HG03457 (cell line): ENCODE measurements at regions not wholly inside any gene's neighbourhood (a gene's known extent, or its start where the extent isn't known, plus 50 kb on each side); places are given as distances from the start of the nearest gene placed in this dataset.

Experiments
- ATAC-seq: cut with Tn5 transposase; IDR thresholded peaks from one replicate; pipeline ENCODE4 v1.9.1; 2021; ENCODE audit warnings: moderate number of reproducible peaks; ENCODE audit not compliant: unreplicated experiment

DNA sequence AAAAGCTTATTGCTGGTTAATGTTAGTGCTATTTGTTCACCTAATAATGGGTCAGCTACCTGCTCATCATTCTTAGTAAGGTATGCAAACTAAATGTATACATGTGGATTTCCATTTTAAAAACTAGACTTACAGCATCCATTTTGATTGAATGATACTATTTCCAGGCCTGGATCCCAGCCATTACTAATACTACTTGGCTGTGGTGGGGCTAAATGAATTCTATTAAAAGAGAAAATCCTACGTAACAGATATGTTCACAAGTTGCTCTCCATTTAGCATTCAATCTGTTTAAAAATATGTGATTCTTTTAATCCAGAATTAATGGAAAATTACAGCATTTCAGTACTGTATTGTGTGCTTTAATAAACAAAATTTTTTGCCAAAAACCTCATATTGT, 169.4 kb upstream of the MIR17HG start:
- no peak for ATAC-seq

DNA sequence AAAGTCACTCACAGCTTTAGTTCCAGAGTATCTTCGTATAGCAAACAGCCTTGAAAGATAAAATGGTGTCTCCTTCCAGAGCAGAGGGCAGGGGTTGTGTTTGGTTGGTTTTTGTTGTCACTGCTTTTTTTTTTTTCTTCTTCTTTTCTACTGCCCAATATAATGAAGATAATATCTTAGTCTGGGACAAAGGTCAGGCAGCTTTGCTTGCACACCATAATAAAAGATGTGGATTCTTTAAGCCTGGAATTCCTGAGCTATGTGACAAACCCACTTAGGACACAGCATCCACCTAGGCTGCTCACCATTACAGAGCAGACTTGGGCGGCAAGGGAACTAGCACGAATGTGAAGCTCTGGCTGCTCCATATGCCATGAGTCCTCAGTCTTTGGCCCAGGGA, 165.6 kb upstream of the MIR17HG start:
- ATAC-seq: no peak

DNA sequence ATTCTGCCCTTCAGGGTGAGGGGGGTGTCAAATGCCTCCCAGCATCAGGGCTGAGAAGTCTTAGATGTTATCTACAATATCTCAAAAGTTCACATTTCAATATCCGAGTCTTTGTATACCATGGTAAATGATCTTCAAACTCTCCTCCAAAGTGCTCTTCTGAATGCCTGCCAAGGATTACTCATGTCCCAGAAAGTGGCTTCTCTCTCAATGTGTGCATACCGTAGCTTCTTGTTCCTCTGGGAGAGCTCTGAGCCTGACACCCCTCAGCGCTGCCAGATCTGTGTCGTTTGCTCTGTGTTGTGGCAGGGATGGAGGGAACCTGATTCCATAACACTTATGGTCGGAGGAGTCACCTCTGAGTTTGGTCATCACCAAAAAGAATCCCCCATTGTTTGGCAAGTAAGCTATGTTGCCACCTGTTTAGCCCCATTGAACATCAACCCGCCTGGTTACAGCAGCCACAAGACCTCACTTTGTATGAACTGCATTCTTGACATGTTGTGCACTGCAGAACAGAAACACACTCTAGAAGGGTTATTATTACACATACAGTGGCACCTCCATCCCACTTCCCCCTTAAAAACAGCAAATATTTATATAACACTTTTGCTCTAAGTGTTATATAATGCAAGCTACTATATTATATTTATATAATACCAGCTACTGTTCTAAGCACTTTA, 163.1 kb upstream of the MIR17HG start:
- no peak for ATAC-seq

DNA sequence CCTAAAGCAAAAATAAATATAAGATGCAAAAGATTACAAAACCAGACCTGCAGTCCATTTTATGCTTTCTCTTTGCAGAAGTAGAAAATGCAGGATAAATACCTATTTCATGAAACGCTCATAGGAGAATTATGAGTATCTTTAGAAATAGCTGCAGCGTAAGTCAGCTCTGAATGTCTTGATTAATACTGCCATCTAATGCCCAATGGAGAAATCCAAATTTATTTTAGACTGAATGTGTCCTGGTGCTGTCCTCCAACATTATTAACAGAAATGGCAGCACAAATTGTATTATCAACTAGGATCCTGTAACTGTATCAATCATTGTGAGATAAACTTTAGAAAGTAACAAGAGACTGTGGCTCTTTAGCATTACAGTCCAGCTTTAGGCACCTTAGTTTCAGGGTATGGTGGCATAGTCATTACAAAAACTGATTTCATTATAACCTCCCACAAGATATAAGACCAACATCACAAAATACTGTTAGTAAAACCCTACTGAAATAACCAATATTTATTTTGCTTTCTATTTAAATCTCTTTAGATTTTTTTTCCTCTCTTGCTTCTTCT, 162.1 kb upstream of the MIR17HG start:
- ATAC-seq: no peak

DNA sequence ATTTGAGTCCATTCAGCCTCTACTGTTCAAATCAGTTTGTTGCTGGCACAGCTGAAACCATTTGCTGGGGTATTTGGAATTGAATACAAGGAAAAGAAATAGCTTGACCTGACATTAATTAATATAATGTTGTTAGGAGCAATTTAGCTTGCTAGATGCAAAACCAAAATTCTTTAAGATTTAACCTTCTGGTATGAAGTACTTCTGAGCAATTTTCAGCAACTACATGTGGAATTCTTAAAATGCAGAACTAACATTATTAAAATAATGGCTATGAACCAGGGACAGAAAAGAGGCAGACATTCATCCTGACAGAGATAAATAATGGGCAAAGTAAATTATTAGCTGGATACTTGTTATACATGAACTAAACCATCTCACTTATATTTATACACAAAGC, 160.0 kb upstream of the MIR17HG start:
- no peak for ATAC-seq

DNA sequence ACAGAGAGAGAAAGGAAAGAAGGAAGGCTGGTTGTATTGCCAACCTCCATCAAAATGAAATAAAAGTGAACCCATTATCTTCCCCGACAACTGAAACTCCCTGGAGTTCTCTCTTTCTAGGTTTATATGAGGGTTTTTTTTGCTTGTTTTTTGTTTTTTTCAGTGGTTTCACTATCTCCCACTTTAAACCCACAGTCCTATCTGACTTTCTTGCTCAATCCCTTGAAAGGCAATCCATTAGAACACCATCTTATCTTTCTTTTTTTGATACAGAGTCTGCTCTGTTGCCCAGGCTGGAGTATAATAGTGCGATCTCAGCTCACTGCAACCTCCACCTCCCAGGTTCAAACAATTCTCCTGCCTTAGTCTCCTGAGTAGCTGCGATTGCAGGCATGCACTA, 158.0 kb upstream of the MIR17HG start:
- no peak for ATAC-seq

DNA sequence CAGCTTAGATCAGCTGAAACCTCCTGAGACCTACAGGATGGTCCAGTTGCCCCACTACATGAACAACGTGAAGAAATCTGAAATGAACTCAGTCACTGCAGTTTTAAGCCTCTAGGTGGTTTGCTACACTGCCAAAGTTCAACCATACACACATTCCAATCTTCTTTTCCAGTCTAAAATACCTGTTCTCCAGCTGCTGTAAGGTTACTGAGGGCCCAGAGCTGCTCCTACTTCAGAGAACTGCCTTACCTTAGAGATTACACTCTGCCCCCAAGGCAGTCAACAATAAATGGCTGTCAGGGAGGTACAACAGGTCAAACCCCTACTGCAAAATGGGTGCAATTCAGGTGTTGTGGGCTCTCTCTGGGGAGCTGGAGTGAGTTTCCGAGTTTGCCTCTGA, 154.1 kb upstream of the MIR17HG start:
- no peak for ATAC-seq

DNA sequence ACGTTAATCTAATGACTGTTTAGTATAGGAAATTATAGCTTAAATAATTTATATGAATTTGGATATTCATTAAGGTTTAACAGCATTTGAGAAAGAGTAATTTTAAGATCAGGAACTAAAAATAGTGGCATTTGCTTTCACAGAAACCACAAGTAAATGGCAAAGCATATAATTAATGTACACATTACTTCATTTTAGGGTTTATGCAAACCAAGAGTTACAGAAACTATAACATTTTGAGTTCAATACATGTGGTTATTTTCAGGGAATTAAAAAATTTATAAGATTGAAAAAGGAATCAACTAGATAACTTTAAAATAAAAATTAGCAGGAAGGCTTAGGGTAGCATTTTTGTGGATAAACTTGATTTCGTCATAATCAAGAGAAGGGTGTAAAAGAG, 151.7 kb upstream of the MIR17HG start:
- no peak for ATAC-seq

DNA sequence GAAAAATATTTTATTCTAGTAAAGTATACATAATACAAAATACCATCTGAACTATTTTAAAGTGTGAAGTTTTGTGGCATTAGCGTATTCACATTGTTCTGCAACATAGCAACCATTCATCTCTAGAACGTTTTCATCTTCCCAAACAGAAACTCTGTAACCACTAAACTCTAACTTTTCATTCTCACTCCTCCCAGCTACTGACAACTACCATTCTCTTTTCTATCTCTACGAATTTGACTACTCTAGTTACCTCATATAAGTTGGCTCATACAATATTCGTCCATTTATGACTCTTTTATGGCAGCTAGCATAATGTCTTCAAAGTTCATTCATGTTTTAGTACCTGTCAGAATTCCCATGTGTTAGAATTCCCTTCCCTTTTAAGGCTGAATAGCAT, 150.5 kb upstream of the MIR17HG start:
- ATAC-seq: no peak

DNA sequence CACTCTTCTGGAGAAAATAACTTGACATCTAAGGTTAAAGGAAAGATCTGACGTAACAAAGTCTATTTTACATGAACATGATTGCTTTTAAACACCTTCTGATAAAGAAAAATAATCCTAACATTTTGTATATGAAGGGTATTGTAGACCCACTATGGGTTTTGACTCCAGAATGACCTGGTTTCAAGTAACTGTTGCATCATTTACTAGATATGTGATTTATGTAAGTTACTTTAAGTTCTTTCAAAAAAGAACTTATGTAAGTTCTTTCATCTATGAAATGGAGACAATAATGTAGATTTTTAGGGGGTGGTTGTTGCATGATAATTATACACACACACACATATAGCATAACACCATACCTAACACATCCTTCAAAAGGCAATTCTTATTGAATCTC, 147.6 kb upstream of the MIR17HG start:
- ATAC-seq: no peak

DNA sequence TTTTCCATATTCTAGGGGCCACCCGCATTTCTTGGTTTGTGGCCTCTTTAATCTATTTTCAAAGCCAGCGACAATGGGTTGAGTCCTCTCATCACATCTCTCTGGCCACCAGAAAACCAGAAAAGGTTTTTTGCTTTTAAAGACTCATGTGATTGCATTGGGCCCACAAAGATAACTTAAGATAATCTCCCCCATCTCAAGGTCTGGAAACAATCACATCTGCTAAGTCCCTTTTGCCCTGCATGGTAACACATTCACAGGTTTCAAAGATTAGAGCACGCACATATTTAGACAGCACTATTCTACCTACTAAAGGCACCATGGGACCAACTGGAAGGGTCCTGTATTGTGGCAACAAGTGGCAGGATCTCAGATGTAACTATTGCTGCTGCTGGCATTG, 147.0 kb upstream of the MIR17HG start:
- ATAC-seq: no peak

DNA sequence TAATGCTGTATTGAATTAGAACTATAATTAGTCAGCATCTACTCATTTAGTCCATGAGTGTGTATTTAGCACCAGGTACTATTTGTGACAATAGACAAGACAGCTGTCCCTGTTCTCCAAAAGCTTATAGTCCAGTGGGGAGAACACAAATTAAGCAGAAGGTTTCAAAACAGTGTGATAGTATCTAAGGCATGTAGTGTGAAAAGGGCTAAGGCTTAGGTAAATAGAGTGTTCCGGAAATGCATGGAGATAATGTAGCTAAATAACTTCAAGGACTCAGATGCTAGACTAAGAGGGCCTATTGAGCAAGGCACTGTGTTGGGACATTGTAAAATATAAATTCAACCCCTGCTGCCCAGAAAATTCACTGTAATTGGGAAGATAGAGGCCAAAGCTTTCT, 144.1 kb upstream of the MIR17HG start:
- ATAC-seq: no peak

DNA sequence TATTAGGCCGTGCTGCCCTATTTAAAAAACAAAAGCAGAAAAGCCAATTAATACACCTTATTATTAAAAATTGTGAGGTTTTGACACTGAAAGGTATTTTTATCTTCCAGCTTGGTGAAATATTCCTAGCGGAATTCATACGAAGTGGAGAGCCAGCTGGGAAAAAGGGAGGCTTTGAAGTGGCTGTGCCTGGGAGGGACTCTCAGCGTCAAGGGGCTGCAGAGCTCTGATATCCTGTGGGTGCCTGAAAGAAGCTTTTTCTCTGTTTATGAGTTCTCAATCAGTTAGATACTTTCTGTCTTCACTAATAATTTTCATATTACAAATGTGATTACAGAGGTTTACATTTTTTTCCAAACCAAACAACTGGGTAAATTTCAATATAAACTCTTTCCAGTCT, 140.2 kb upstream of the MIR17HG start:
- ATAC-seq: no peak

DNA sequence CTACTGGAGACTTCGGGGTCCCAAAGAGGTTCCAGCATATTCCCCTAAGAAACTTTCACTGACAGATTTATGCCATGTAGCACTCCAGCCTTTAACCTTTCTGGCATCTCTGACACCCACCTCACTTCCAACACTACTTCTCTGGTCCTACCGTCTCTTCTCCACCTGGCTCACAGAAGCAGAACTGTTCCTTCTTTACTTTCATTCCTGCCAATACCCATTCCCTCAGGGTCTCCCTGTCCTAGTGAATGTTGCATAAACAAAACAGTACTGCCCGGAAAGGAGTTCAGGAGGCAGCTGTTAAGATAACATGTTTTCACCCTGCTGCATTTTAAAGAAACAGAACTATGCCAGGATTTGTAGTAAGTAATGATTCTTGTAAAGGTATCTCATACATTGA, 136.0 kb upstream of the MIR17HG start:
- no peak for ATAC-seq

DNA sequence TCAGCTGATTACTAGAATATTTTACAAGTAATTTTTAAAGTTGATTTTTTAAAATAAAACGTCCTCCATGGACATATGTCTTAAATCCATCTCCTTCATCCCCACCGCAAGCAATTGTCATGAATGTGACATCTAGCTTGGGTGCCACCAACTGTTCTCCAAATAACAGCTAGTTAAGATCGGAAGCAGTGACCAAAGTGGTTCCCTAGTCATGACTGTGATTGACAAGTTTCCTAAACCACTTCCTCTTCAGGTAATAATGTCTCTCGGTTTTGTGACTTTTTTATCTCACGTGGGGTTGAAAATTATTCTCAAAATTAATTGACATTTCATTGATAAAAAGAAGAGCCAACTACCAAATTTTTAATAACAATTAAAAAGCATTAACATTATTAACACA, 135.3 kb upstream of the MIR17HG start:
- ATAC-seq: no peak

DNA sequence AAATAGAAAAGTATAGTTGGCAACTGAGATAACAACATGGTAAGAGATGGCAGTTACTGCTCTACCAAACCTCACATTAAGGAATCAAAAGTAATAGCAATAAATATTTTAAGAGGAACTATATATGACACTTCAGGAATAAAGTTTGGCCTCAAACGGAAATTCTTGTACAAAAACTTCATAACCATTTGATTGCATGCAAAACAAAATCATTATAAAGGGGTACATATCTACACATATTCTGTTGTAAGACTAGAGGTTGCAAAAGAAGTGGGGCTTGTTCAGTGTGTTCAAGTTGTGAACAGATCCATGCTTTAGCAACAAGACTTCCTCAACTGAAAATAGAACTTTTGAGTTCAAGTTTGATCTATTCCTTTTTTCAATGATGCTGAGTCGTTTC, 133.5 kb upstream of the MIR17HG start:
- ATAC-seq: no peak

DNA sequence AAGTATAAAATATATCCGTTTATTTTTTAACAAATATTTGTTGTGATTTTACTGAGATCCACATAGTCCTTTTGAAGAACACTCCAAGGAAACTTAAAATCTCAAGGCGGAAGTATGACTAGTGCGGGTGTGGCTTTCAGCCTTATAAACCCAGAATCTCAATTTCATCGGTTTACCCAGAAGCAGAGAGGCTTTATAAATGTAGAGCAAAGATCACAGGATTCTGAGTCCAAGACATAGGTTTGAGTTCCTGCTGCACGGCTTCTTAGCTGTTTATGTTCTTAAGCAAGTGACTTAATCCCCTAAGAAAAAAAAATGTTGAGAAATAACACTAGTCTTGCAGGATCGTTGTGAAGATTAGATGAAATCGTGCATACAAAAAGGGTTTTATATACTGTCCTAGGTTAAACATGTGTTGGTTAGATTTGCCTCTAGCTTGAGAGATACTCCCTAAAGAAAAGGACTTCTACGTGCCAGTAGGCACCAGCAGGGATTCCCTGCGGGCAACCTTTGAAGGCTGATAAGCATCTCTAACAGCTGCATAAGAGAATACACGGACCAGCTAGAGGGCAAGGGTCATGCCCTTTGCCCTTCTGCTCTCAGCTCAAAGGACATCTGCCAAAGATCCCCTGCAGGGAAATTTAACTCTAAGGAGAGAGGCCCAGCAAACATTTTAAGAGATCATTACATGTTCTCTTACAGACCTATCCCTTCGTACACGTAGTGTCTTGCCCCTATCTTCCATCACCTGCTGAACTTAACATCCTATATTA, 130.4 kb upstream of the MIR17HG start:
- no peak for ATAC-seq

DNA sequence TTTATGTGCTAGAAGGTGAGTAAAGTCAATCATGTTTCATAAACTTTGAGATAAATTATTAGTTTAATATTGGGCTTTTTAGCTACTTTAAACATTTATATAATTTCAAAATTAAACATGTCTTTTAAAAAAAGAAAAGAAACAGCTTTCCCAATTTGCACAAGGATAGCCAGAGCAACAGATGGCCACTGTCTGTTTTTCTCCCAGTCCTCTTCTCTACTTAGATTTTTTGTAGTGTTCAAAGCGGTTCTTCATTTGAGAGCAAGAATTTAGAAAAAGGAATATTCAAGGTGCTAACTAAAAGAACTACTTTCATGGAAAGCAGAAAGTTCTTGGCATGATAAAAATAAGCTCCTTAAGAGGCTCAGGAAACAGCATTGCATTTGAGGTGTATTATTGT, 128.3 kb upstream of the MIR17HG start:
- no peak for ATAC-seq

DNA sequence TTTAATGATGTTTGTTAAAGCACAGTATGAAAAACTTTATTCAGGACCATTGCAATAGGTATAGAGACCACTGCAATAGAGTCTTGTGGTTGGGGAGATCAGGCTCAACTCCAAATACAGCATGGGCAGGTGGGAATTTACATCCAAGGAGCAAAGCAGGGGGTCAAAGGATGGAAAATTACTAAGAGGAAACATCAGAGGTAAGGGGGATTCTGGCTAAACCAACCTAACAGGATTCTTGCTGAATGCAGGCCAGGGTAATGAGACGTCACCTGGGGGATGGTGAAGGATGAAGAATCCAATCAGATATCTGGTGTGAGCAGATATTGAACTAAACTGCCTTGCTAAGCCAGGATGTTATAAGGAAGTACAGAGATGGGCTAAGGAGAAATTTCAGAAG, 126.6 kb upstream of the MIR17HG start:
- ATAC-seq: no peak

DNA sequence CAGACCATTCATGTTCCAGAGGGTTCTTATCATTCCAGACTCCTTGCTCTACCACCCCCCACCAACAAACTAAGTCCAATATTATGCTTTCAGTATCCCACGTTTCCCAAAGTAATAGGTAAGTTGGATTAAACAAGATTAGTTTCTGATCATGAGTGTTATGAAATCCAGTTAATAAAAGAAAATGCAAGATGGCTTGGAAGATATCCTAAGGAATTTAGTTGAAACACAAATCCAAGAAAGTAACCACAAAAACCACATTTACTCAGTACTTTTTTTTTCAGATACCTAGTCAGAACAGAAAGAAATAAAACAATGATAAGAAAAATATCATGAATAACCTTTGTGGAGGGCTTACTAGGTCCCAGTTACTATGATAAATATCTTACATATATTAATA, 119.4 kb upstream of the MIR17HG start:
- ATAC-seq: no peak

DNA sequence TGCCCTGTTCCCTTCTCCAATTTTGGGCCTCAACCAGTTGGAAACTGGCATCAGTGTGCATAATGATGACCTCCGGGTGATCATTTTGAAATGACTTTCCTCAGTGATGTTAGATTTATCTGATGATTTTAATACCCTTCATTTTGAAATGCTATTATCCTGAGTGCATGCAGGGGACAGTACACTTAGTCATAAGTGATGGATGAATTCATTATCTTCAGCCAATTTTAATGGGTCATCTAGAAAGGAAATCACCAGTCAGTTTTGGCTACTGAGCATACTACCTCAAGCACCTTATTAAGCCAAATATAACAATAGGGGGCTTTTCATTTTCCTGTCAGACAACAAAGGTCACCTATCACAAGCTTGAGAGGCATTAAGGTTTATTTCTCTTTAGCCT, 118.5 kb upstream of the MIR17HG start:
- ATAC-seq: no peak

DNA sequence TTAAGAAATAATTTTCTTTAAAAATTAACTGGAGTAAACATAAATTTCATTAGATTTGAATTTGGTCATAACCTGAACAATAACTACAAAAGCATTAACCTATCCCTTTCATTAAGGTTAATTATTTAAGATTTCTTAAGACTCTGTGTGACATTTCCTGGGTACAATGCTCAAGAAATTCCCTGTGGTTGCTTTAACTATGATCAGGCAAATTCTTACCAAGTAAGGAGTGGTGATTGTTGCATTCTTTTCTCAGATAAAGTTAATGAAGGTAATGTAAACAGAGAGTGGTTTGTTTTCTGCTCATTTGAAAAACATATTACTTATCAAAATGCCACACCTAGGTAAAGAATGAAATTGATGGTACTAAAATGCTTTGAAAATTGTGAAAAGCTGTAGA, 114.8 kb upstream of the MIR17HG start:
- ATAC-seq: no peak

DNA sequence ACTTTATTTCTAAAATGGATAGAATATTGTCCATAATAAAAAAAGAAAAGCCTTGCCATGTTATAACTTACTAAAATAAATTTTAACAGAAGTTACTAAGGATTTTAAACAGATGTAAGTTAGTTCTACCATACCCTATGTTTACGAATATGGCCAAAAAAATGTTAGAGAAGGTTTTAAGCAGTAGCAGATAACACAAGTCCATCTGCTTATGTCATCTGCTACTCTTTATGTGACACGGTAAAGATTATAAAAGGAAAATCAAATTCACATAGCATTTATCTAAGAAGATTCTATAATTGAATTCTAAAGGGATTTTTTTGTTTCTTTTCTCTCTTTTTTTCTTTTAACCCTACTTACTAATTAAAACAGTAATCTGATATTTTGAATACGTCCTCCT, 114.2 kb upstream of the MIR17HG start:
- ATAC-seq: no peak
